ENCODE measurements at regions not wholly inside any gene's neighbourhood (a gene's known extent, or its start where the extent isn't known, plus 50 kb on each side); places are given as distances from the start of the nearest gene placed in this dataset.

GRCh38 chr1:78255846-78256245, 210.1 kb downstream of the GIPC2 start:
- TF ChIP-seq, protein P1, sequence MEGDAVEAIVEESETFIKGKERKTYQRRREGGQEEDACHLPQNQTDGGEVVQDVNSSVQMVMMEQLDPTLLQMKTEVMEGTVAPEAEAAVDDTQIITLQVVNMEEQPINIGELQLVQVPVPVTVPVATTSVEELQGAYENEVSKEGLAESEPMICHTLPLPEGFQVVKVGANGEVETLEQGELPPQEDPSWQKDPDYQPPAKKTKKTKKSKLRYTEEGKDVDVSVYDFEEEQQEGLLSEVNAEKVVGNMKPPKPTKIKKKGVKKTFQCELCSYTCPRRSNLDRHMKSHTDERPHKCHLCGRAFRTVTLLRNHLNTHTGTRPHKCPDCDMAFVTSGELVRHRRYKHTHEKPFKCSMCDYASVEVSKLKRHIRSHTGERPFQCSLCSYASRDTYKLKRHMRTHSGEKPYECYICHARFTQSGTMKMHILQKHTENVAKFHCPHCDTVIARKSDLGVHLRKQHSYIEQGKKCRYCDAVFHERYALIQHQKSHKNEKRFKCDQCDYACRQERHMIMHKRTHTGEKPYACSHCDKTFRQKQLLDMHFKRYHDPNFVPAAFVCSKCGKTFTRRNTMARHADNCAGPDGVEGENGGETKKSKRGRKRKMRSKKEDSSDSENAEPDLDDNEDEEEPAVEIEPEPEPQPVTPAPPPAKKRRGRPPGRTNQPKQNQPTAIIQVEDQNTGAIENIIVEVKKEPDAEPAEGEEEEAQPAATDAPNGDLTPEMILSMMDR (IDR thresholded peaks at IDR 0.05): no peak
- no peak for TF ChIP-seq EZH2 (IDR thresholded peaks at IDR 0.05; ENCODE audit: borderline replicate concordance, insufficient read depth, low read depth, low read length, poor library complexity, severe bottlenecking)

All from B cell (primary cell).